ENCODE measurements at regions not wholly inside any gene's neighbourhood (a gene's known extent, or its start where the extent isn't known, plus 50 kb on each side); places are given as distances from the start of the nearest gene placed in this dataset.
"Not testable (repeated sequence)": the region's sequence is repeated elsewhere in the genome, so short reads cannot be mapped to it uniquely, and the experiment has no call there.

DNA sequence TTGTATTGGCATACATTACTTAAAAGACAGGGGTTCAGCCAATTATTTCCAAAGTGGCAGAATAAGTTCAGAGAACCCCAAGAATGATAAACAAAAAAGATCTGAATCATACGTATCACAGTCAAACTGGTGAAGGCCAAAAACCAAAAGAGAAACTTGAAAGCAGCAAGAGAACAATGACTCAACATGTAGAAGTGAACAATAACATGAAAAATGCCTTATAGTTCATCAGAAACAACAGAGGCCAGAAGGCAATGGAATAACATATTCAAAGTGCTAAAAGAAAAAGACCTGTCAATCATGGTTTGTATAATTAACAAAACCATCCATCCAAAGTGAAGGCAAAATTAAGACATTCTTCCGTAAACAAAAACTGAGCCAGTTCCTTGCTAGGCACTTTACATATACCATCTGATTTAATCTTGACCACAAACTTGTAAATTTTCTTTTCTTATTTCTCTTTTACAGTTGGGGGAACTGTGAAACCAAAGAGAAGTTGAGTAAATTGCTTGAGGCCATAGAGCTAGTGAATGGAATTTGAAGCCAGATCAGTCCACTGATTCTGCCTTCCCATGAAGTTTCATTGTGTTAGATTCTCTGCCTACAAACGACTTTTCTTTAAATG is 232.1 kb upstream of the SEL1L start:
- no peak for DNase-seq

DNA sequence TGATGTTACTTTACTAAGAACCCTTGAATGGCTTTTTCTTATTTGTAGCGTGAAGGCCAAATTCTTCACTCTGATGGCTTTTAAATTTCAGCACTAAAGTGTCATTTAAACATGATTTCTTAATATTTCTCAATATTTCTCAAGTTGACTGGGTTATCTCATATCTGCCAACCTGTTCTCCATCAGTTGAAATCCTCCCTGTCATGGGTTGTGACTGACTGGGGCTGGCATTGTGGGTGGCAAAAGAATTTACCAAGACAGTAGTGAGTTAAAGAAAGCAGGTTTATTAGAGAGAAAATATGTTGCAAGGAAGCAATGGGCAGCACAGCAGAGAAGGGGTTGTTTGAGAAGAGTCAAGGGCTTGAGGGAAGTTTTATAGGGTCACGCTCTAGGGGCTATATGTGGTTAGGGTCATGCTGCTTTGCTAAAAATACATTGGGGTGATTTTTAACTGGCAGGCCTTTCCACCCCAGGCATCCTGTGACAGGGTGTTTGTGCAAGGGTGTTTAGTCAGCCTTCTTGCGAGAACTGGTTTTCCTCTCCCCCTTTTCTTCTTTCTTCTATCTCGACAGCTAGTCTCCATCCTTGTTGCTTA is 232.8 kb upstream of the SEL1L start:
- no peak for DNase-seq

DNA sequence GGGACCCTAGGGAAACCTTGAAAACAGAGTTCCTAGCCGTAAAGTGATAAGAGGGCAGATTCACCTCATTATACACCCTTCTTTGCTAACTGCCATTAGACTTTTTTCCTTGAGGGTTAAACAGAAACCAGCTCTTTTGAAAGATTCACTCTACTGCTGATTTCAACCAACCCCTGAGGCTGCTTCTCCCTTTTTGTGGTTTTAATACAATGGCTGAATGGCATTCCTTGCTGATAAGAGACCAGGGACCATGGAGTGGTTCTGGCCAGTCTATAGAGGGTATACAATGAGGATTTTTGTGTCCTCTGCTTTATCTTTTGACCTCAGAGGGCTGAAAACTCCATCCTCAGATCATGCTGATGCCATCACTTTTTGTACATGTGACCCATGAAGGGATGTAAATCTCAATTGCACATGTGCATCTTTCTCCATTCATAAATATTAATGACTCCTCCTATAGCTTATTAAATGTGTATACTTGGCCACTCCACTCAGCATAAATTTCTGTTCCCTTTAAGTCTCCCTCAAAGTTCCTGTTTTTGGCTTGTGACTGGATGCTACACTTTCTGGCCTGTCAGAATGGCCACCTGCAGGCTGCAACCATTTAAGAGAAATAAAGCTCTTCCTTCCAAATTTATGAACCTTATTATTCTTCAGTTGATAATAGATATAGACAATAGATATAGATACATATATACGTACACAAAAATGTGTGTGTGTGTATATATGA is 233.8 kb upstream of the SEL1L start:
- DNase-seq = no peak

DNA sequence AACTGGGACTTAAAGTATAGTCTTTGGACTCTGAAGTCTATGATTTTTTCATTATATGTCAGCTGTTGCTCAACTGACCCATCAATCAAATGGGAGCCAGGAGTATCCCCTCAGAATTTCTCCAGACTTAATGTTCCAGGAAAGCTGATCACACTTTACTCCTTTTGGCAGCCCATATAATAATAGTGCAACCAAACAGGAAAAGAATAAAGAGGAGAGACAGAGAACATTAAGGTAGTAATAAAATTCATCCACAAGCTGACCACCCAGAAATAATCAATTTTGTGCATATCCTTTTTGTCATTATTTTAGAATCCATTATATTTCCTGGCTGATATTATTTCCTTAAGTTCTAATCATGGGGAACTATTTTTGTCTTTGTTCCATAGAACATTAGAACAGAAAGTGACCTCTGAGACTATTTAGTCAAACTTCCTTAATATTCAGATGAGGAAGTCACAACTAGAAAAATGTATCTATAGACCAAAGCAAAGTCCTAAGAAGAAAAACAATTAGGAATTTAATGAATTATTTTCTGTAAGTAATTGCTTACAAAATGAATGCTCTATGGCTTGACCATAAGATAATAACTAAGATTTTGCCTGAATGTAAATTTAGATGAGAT is 238.1 kb upstream of the SEL1L start:
- no peak for DNase-seq

DNA sequence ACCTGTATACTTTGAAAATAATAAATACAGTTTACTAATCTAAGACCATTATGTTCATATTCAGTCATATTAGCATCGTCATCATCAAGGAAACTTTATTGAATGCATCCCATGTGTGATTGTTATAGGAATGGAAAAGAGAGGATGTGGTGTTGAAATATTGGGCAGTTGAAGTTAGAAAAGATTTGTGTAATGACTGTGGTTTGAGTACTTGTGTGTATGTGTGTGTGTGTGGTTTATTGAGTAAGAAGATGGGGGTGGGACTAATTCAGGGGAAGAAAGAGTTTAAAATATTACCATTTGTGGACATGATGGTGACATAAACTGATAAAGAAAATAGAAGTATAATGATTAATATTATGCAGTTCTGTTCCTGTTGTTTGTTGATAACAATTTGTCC is 238.7 kb upstream of the SEL1L start:
- DNase-seq = no peak

DNA sequence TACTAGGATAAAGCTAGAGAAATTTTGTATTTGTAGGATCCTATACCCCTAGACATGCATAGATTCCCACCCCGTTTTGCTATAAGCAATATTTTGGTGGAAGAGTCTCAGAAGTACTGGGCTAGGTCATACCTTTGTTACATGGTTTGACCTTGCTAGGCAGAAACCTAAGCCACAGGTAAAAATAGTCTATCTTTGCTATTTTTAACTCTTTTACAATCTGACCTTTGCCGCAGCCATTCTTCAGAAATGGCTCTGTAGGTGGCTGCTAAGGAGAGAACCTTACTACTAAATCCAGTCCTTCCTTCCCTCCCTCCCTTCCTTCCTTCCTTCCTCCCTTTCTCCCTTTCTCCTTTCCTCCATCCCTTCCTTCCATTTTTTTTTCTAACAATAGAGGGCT is 242.9 kb upstream of the SEL1L start:
- no peak for DNase-seq

DNA sequence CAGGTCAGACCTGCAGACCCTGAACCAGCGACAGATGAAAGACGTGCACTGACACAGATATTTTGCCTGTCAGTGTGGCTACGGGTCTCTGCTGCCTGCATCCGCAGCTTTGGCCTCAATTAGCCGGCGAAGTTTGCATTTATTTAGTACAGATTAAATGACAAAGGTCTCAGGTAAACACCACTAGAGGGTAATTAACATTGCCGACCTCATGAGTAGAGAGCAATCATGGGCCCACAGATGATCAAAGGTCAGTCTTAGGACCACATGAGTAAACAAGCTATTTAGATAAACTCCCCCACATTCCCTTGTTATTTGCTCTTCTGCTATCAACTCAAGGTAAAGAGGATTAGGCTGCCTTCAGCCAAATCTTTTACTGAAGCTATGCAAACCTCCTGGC is 248.1 kb upstream of the SEL1L start:
- DNase-seq = not testable (repeated sequence)

DNA sequence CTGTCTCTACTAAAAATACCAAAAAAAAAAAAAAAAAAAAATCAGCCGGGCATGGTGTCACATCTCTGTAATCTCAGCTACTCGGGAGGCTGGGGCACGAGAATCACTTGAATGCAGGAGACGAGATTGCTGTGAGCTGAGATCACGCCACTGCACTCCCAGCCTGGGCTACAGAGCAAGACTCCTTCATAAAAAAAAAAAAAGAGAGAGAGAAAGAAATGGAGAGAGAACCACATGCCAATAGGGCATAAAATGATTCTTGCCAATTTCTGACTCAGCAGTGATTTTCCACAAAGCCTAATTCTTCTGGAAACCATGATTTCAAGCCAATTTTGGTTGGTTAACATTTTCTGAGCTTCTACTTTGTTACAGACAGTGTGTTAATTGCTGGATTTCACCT is 250.4 kb upstream of the SEL1L start:
- DNase-seq = no peak

DNA sequence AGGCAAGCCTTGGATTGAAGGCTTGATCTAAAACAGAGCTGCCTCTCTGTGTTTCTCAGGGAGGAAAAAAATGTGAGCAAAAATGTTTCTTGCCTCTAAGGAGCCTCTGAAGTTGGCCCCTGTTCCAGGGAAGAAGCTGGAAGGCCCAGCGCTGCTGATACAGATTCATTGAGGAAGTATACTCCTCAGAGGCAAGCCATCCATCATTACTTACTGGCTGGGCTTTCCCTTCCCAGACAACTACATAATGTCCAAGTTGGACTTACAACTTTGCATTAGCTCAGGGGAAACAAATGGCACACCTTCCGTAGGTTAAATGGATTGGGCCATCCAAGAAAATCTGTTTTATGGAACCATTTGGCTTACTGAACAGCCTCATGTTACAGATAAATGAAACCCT is 263.7 kb upstream of the SEL1L start:
- no peak for DNase-seq

DNA sequence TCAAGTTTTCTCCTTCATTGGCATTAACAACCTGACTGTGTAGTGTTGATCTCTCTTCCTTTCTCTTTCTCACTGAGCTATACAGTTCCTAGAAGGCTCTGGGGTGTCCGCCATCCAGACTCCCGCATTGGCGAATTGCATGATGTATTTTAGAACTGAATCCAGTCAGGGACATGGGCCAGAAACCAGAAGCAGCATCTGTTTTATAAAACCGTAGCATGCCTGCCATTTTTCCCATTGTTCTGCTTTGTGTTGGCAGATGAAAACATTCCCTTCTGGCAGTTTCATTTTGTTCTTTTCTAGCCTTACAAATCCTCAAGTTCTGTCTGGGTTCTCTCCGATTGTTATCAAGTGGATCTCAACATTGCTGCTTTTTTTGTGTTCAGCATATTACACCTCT is 268.3 kb upstream of the SEL1L start:
- DNase-seq = no peak

DNA sequence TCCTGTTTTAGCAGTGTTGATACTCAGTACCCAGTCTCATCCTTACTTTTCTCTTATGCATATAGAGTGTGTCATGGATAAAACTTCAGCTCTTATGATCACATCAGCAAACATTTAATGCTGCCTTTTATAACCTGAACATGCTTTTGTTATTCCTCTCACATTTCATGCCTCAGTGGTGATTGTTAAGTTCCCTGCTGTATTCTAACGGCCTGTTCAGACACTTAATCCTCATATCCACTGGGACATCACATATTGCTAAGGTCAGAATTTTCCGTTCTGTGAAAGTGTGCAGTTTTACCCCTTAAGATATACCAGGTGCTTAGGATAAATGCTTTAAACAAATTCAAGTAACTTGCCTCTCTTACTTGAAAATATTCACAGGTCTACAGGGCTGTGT is 268.7 kb upstream of the SEL1L start:
- DNase-seq = no peak

DNA sequence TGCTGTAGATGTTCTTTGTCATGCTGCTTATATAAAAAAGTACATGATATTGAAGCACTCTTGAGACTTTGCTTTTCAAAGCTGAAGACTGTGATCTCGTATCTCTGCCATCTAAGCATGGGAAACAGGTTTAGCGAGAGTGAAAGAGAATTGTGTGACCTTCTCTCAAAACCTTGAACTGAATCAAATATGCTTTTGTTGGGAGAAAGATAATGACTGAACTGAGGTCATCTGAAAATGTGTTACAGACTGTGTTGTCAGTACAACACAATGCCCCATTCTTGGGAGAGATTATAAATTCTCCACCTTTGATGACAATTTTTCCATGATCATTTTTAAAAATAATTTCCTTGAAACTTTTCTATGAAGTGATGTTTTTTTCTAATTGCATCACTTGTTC is 272.1 kb upstream of the SEL1L start:
- no peak for DNase-seq

DNA sequence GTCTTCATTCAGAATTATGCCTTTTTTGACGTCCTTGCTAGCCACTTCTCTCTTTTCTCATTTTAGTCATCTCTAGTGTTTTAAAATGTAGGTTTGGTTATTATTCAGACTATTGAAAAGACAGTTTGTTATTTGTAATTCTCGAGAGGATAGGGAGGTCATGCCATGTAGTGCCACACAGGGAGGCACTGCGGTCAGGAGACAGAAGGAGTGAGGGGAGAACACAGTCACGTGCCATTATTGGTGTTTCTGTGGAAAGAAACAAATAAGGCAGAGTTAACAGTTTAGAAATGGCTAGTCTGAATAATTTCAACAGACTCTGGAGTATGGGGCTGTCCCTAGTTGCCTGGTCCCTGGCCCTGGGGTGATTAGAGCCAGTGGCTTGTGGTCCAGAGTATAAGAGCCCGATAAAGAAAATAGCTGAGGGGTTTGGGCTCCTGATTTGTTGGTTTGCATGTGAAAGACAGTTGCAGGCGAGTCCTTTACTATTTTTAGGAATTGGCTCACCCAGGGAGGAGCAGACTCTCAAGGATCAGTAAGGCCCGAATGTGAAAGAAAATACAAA is 278.1 kb upstream of the SEL1L start:
- no peak for DNase-seq

DNA sequence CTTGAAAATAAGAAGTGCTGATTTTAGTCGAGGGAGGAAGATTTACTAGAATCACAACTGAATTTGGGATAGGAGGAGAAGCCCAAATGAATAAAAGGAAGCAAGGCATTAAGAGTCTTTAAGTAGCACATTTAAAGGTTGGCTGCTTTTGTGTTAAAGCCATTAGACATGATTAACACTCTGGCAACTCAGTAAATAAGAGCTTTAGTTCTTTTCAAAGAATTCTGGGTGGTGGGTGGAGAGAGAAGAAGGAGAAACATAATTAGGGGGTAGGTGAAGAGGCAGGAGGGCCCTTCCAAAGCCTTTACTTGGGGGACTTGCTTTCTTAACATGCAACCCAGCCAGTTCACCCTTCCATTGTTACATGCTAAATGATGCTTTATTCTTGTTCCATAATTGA is 284.6 kb upstream of the SEL1L start:
- DNase-seq = no peak

DNA sequence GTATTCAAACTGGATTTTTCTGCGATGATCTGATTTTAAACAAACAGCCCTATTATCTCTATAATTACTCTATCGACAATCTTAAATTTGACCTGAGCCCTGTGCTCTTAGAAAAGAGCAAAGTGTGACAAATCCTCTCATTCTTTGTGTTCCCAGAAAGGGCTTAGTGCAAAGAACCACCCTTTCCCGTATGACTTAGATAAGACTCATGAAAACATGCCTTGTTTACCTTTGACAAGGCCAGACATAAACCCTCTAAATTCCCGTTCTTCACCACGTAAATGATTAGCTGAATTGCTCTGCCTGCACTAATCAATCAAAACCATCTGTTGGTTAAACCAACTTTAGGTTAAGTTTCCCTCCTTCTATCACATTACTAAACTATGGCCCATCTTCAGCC is 285.7 kb upstream of the SEL1L start:
- DNase-seq = no peak

DNA sequence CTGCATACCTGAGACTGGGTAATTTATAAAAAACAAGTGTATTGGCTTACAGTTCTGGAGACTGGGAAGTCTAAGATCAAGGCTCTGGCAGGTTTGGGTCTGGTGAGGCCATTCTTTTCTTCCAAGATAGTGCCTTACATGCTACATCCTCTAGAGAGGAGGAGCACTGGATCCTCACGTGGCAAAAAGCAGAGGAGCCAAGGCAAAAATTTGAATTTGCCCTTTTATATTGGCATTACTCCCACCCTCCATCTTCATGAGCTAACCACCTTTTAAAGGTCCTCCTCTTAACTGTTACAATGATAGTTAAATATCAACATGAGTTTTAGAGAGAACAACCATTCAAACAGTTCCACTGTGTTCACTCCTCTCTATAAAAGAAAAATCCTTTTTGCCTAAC is 286.3 kb upstream of the SEL1L start:
- DNase-seq = no peak

DNA sequence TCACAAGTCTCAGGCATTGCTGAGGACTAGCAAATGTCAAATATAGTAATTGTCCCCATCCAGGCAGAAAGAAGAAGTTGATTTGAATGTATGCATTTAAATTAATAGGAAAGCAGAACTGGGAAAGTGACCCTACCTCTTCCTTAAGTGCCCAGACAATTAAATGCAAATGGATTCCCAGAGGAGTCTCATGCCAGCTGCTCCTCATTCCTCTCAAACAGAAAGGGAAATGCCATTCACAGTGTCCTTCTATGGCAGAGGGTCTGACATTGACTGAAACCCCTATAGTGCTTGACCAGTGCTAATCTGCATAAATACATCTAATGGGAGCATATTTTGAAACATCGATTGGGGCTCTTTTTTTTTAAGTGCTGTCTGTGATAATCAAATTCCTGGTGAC is 292.4 kb upstream of the SEL1L start:
- no peak for DNase-seq

DNA sequence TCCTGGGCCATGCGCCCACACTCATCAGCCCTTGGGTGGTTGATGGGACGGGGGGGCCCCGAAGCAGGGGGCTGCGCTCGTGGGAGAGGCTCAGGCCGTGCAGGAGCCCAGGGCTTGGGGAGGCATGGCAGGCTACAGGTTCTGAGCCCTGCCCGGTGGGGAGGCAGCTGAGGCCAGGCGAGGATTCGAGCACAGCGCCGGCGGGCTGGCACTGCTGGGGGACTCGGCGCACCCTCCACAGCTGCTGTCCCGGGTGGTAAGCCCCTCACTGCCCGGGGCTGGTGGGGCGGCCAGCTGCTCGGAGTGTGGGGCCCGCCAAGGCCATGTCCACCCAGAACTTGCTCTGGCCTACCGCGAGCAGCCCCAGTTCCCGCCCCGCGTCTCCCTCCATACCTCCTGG is 295.8 kb upstream of the SEL1L start:
- no peak for DNase-seq

DNA sequence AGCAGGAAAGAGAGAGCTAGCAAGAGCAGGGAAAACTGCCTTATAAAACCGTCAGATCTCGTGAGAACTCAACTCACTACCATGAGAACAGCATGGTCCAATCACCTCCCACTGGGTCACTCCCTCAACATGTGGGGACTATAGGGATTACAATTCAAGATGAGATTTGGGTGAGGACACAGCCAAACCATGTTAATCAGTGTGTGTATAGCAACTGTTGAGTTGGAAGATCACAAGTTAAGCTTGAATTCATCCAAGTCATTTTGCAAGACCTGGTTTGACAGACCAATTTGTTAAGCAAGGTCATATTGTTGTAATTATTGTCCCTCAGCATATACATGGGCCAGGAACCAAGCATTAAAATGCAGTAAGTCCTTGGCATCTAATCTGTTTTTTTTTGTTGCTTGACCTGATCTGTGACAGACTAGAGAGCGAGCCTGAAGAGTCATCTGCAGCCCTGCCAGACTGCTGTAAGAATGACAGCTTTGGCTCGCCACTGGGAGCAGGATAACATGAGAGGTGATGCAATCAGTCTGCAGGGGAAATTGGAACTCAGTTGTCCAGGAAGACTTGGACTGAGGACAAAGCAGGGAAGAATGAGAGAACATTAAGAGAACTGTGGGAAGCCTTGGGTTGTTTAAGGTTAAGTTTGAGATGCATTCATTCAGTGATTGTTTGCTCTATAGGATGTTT is 297.6 kb upstream of the SEL1L start:
- DNase-seq = no peak

DNA sequence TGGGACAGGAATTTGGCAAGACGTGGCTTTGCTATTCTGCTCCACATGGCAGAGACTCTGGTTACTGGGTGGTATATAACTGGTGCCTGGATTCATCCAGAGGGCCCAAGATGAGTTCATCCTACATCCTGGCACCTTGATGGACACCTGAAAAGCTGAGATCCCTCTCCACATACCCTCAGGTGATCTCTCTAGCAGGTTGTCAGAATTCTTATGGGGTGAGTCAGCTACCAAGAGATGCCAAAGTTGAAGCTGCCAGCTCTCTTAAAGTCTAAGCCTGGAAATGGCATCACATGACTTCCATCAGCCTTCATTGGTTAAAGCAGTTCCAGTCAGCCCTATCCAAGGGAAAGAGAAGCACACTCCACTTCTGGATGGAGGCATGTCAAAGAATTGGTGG is 300.7 kb upstream of the SEL1L start:
- DNase-seq = no peak

DNA sequence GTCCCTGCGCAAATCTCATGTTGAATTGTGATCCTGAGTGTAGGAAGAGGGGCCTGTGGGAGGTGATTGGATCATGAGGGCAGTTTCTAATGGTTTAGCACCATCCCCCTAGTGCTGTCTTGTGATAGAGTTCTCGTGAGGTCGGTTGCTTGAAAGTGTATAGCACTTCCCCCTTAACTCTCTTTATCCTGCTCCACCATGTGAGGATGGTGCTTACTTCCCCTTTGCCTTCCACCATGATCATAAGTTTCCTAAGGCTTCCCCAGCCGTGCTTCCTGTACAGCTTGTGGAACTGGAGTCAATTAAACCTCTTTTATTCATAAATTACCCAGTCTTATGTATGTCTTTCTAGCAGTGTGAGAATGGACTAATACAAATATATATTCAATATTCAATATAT is 303.7 kb upstream of the SEL1L start:
- DNase-seq = no peak

DNA sequence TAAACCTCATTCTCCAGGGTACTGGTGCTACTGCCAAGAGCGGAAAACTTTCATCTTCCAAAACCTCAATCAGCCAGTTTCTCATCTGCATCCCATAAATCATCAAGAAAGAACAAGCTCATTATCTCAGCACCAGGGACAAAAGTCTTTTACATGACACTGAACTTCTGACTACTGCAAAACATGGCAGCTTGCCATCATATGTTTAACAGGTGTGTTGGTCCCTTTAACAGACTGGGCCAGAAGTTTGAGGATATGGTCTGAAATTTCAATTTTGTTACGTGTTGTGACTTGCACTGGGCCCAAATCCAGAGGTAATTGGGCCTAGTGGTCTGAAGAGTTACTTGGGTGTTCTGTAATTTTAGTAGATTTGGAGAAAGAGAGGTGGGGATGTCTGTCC is 305.4 kb upstream of the SEL1L start:
- no peak for DNase-seq

DNA sequence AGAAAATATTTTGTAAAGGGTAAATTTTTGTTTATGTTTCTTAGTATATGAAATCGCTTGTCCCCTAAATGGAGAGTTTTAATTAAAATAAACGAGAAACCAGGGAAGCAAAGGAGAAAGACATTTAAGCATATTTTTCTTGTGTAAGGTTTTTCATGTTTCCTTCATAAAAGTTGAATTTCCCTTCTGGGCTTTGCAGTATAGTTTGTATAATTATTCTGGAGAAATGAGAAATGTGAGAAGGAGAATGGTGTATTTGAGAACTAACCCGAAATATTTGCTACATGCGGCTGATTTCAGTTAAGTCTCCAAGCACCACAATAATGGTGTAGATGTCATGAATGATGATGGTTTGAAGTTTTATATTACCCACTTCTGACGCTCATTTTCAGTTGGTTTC is 307.7 kb upstream of the SEL1L start:
- no peak for DNase-seq
